ENCODE measurements at regions not wholly inside any gene's neighbourhood (a gene's known extent, or its start where the extent isn't known, plus 50 kb on each side); places are given as distances from the start of the nearest gene placed in this dataset.

- Histone ChIP-seq H2AFZ (ENCODE audit: low read length) (no peak overlapping the region), H4K20me1 (ENCODE audit: insufficient read depth, low read length) (no peaks in the 10 kb centered on the region), H3K79me2 (ENCODE audit: insufficient read depth, low read length) (no peaks in the 10 kb centered on the region), H3K4me3 (ENCODE audit: low read depth, low read length, poor library complexity, severe bottlenecking) (no peak overlapping the region), H3K4me1 (ENCODE audit: insufficient read depth, low read length, severe bottlenecking) (no peaks in the 10 kb centered on the region), H3K9ac (ENCODE audit: low read length) (no peak overlapping the region), H3K36me3 (ENCODE audit: insufficient read depth, low read length) (no peaks in the 10 kb centered on the region), H3K9me2 (ENCODE audit: low read depth, low read length) (no peaks in the 10 kb centered on the region), H3K27ac (ENCODE audit: low read depth, low read length, poor library complexity, severe bottlenecking) (no peak overlapping the region), H3K9me3 (ENCODE audit: low read length) (peaks cover 14% of the 10 kb centered on the region), H3K27me3 (ENCODE audit: insufficient read depth, low read length) (no peaks in the 10 kb centered on the region), H3F3A (ENCODE audit: insufficient read depth, low read length) (no peaks in the 10 kb centered on the region), H3K4me2 (ENCODE audit: low read length) (no peak overlapping the region)
- TF ChIP-seq, protein P1, sequence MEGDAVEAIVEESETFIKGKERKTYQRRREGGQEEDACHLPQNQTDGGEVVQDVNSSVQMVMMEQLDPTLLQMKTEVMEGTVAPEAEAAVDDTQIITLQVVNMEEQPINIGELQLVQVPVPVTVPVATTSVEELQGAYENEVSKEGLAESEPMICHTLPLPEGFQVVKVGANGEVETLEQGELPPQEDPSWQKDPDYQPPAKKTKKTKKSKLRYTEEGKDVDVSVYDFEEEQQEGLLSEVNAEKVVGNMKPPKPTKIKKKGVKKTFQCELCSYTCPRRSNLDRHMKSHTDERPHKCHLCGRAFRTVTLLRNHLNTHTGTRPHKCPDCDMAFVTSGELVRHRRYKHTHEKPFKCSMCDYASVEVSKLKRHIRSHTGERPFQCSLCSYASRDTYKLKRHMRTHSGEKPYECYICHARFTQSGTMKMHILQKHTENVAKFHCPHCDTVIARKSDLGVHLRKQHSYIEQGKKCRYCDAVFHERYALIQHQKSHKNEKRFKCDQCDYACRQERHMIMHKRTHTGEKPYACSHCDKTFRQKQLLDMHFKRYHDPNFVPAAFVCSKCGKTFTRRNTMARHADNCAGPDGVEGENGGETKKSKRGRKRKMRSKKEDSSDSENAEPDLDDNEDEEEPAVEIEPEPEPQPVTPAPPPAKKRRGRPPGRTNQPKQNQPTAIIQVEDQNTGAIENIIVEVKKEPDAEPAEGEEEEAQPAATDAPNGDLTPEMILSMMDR (IDR thresholded peaks at IDR 0.05; ENCODE audit: low read length): no peak
- TF ChIP-seq EZH2 (IDR thresholded peaks at IDR 0.05; ENCODE audit: borderline replicate concordance, low read length): no peak
Measured at GRCh38 chr3:28958656-28959055, 322.2 kb upstream of the RBMS3 start.

GRCh38 chr3:28971156-28971555, 309.7 kb upstream of the RBMS3 start:
- no peaks in the 10 kb centered on the region for H3K9me2 ChIP-seq (ENCODE audit: low read depth, low read length)
- H3K36me3 ChIP-seq (ENCODE audit: insufficient read depth, low read length): no peaks in the 10 kb centered on the region

DNA sequence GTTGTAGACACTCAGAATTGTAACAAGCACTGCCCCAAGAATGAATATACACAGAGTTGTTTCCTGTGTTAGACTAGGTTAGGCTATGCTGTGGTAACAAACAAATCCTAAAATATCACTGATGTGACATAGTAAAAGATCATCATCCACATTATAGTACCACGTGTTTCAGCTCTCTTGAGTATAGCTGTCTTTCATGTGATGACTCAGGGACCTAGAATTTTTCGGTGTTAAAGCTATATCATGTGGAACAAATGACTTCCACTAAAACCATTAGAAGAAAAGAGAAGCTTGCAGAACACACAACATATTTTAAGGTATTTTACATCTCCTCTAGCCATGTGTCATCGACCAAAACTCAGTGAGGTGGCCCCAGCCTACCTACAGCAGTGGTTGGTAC, 307.9 kb upstream of the RBMS3 start:
- TF ChIP-seq, protein P1 (IDR thresholded peaks at IDR 0.05; ENCODE audit: low read length): no peak
- TF ChIP-seq EZH2 (IDR thresholded peaks at IDR 0.05; ENCODE audit: borderline replicate concordance, low read length): no peak
- peaks cover 7% of the 10 kb centered on the region; the same call in 1 of the 2 replicates for H3K9me3 ChIP-seq (ENCODE audit: low read length)
- no peak overlapping the region for H3K9ac ChIP-seq (ENCODE audit: low read length)
- H3K27ac ChIP-seq (ENCODE audit: low read depth, low read length, poor library complexity, severe bottlenecking): no peak overlapping the region
- H3K4me1 ChIP-seq (ENCODE audit: insufficient read depth, low read length, severe bottlenecking): peaks cover 9% of the 10 kb centered on the region
- H4K20me1 ChIP-seq (ENCODE audit: insufficient read depth, low read length): no peaks in the 10 kb centered on the region
- no peaks in the 10 kb centered on the region for H3K9me2 ChIP-seq (ENCODE audit: low read depth, low read length)
- H3K79me2 ChIP-seq (ENCODE audit: insufficient read depth, low read length): no peaks in the 10 kb centered on the region
- H3K36me3 ChIP-seq (ENCODE audit: insufficient read depth, low read length): no peaks in the 10 kb centered on the region
- no peaks in the 10 kb centered on the region for H3K27me3 ChIP-seq (ENCODE audit: insufficient read depth, low read length)
- no peaks in the 10 kb centered on the region for H3F3A ChIP-seq (ENCODE audit: insufficient read depth, low read length)
- no peak overlapping the region for H3K4me3 ChIP-seq (ENCODE audit: low read depth, low read length, poor library complexity, severe bottlenecking)
- H3K4me2 ChIP-seq (ENCODE audit: low read length): no peak overlapping the region
- H2AFZ ChIP-seq (ENCODE audit: low read length): no peak overlapping the region

More at GRCh38 chr3:28971156-28971555, 309.7 kb upstream of the RBMS3 start:
- Histone ChIP-seq H3K79me2 (ENCODE audit: insufficient read depth, low read length) (no peaks in the 10 kb centered on the region), H3K4me3 (ENCODE audit: low read depth, low read length, poor library complexity, severe bottlenecking) (no peak overlapping the region), H2AFZ (ENCODE audit: low read length) (no peak overlapping the region), H3K27ac (ENCODE audit: low read depth, low read length, poor library complexity, severe bottlenecking) (no peak overlapping the region), H3K9ac (ENCODE audit: low read length) (no peak overlapping the region), H3K4me1 (ENCODE audit: insufficient read depth, low read length, severe bottlenecking) (peaks cover 8% of the 10 kb centered on the region), H4K20me1 (ENCODE audit: insufficient read depth, low read length) (no peaks in the 10 kb centered on the region), H3K9me3 (ENCODE audit: low read length) (peaks cover 7% of the 10 kb centered on the region; the same call in 1 of the 2 replicates), H3F3A (ENCODE audit: insufficient read depth, low read length) (no peaks in the 10 kb centered on the region), H3K27me3 (ENCODE audit: insufficient read depth, low read length) (no peaks in the 10 kb centered on the region), H3K4me2 (ENCODE audit: low read length) (no peak overlapping the region)
- no peak for TF ChIP-seq EZH2 (IDR thresholded peaks at IDR 0.05; ENCODE audit: borderline replicate concordance, low read length)
- TF ChIP-seq, protein P1 (IDR thresholded peaks at IDR 0.05; ENCODE audit: low read length): no peak
